Activated CD4-positive, alpha-beta T cell treated with anti-CD3 and anti-CD28 coated beads, Interleukin-2, amount 50 U/mL, for 24 hours (primary cell): ENCODE measurements at regions not wholly inside any gene's neighbourhood (a gene's known extent, or its start where the extent isn't known, plus 50 kb on each side); places are given as distances from the start of the nearest gene placed in this dataset.
"Not testable (repeated sequence)": the region's sequence is repeated elsewhere in the genome, so short reads cannot be mapped to it uniquely, and the experiment has no call there.

Experiments used
- DNase-seq, 2 donors: peaks; one replicate each; pipeline ENCODE4 v3.0.0-alpha.2; 2020; ENCODE audit warnings: low read depth in 1 of 2, low spot score in 1 of 2

DNA sequence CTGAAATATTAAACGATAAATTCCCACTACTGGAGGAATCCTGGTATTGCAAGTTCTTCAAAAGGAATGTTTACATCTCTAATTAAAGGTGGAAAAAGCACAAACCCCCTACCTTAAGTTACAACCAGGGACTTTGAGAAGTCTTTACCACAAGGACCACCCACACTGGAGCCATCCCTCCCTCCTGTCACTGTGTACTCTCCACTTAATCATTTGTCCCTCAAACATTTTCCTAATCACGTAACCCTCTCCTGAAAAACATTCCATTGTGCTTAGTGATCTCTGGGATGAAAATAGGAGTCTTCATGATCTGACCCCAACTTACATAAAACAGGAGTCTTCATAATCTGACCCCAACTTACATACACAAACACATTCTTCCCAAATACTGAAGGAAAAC, 85.7 kb downstream of the SUCLG1 start:
- no peak for DNase-seq

DNA sequence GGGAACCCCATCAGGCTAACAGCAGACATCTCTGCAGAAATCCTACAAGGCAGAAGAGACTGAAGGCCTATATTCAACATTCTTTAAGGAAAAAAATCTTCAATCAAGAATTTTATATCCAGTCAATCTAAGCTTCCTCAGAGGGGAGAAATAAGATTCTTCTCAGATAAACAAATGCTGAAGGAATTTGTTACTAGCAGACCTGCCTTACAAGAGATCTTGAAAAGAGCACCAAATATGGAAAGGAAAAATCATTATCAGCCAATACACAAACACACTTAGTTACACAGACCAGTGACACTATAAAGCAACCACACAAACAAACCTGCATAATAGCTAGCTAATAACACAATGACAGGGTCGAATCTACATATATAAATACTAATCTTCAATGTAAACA, 96.5 kb downstream of the SUCLG1 start:
- DNase-seq = no peak

DNA sequence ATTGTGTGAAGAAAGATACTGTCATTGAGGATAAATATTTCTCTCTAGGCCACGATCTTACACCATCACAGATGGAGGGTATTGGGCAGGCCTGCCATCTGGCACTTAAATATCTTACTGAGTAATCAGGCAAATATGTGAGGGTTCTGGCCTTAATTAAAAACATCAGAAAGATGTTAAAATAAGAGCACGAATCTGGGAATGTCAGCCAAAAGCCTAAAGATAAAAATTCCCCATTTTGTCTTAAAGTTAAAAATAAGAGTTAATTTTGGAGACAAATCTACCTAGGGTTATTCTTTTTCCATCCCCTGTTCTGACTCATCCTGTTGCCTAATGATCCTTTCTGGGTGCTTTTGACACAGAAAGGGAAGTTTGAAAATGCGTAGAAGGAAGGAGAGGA, 121.0 kb downstream of the SUCLG1 start:
- no peak for DNase-seq

DNA sequence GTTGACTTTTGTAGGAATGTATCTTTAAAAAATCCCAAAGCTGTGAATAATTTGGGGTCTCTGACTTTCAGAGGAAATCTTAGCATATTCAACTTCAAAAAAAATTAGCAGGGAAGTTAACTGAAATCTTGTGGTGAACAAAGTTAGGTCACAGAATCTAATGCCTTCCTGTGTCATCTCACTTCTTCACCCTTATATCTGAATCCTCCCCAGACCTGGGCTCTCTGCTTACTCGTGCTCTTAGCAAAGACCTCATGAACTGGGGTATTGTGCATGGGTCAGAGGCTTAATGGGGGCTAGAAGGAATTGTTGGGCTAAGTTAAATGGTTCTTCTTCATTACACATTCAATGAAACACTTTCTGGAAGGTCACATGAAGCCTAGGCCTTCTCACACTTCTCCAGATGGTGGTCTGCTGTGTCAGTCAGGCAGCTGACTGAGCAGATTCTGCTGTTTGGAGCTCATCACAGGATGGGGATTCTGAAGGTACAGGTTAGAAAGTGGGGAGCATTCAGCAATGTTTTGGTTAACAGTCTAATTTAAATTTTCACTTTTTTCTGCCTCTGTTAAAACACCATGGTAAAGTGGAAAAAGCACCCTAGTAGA, 131.3 kb downstream of the SUCLG1 start:
- DNase-seq = no peak

DNA sequence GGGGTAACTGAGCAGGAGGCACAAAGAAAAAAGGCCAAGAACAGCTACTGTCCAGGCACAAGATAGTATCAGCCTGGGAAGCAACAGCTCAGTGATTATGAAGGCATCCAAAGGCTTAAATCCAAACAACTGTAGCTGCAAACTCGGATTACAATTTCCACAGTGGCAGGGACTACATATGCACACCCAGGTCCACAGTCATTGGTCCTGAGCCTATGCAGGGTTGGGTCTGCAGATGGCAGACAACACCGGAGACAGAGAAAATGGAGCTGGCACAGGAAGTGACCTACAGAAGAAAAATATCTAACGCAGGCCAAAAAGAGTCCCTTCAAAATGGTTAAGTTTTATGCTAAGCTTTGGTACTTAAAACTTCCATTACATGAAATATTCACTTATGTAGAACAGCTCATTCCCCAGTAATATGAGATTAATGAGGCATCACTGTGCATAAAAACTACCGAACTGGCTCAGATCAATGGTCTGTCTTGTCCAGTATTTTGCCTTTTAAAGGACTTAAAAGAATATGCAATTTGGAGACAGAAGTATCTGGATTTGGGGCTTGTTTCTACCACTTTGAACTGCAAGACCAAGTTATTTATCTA, 132.1 kb downstream of the SUCLG1 start:
- DNase-seq = no peak

DNA sequence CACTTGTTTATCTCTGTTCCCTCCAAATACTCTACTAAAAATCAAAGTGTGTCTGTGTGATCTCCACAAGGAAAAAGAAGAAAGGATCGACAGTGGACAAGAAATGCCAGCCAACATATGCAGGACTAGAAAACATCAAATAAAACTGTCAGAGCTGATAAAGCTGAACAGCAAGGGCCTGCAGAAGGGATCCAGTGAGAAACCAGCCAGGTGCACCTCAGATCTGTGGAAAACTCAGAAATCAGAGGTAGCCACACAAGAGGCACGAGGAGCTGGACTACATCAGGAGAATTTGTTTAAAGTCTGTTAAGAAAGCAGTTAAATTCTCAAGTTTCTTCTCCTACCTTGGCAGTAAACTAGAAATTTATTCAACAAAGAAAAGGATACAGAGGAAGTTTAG, 135.2 kb downstream of the SUCLG1 start:
- no peak for DNase-seq

DNA sequence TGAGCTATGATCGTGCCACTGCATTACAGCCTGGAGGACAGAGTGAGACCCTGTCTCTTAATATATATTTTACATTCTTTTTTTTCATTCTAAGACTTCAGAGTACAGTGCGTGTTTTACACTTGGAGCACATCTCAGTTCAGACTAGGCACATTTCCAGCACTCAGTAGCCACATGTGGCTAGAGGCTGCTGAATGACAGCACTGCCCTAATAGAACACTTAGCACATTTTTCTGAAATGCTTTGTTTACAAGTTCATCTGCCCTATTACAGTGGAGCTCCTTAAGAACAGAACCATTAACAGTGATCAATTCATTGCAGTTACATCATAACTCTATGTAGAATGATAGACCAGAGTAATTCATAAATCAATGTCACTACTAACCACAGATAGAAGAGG, 138.1 kb downstream of the SUCLG1 start:
- no peak for DNase-seq

DNA sequence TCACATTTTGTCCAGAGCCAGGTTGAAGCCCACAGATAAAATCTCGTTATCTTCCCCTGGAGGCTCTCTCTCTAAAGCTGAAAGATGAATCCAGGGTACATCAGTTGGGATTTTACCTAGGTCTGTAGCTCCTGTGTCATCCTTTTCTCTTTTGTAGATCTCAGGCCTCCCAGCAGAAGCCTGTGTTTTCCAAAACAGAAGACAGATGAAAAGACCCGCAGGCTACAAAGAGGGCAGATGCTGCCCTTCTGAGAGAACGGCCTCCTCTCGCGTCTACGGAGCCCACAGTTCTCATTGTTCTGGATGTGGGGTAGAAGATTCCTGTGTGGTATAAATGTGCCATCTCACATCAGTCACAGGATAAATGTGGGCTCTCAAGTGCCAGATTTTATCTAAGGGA, 139.5 kb downstream of the SUCLG1 start:
- DNase-seq = no peak

DNA sequence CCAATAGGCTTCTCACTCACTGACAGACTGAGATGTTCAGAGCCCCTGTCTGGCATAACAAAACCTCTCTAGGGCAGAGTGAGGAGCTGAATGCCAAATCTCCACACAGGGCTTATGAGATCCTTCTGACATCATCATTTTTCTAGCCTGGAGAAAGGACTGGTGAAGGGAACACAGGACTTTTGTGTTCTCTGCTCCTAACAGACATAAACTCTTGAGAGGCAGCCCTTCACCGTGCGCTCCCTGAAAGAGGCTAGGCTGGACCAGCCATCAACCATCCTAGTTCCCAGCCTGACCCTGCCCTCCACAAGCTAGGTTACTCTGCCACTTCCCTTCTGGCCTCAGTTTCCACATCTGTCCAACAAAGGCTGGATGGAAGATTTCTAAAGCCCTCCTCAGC, 141.9 kb downstream of the SUCLG1 start:
- DNase-seq = no peak

DNA sequence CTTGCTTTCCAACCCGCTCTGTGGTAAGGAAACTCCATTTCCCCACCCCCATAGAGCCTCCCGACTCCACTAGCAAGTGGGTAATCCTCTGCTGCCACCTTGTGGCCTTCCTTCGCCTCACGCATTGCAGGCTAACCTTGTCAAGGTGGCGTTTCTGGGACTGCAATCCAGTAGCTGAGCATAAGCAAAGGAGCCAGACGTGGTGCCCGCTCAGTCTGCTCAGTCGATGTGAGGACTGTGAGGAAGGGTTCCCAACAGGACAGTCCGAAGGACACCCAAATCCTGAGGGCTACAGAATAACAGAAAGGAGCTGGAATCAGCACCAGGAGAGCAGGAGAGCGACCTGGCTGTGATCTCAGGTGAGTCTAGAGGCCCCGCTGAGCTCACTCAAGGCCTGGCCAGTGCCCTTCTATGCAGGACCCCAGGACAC, 144.2 kb downstream of the SUCLG1 start:
- peak; percentile 52 to 77 for DNase-seq

DNA sequence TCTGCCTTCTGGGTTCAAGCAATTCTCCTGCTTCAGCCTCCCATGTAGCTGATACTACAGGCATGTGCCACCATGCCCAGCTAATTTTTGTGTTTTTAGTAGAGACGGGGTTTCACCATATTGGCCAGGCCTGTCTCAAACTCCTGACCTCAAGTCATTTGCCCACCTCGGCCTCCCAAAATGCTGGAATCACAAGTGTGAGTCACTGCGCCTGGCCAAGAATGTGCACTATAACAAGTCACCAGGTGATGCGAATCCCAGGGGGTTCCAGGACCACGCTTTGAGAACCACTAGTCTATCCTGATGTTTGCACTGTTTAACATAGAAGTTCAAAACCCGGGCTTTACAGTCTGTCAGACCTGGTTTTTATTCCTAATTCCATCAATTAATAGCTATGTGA, 144.8 kb downstream of the SUCLG1 start:
- no peak for DNase-seq

DNA sequence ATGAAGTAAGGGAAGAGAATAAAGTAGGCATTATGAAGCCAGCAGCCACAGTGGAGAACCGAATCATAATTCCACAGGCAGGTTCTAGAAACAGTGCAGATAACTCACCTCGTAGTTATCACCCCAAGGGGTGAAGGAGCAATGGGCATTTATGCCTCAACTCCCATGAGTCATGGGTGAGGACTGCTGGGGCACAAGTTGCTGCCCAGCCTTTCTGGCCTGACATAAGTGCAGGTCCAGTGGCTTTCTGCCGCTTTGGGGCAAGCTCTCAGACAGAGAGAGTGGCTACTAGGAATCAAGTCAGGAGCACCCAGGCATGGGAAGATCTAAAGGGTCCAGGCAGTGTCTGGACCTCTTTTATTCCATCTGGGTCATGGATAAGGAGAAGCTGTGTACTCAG, 149.8 kb downstream of the SUCLG1 start:
- no peak for DNase-seq

DNA sequence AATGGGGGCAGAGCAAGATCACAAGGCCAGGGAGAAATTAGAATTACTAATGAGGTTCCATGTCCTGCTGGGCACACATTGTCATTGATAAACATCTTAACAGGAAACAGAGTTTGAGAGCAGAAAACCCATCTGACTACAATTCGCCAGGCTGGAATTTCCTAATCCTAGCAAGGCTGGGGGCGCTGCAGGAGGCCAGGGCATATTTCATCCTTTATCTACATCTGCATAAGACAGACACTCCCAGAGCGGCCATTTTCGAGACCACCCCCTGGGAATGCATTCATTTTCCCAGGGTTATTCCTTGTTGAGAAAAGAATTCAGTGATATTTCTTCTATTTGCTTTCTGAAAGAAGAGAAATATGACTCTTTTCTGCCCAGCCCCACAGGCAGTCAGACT, 152.7 kb downstream of the SUCLG1 start:
- DNase-seq = no peak

DNA sequence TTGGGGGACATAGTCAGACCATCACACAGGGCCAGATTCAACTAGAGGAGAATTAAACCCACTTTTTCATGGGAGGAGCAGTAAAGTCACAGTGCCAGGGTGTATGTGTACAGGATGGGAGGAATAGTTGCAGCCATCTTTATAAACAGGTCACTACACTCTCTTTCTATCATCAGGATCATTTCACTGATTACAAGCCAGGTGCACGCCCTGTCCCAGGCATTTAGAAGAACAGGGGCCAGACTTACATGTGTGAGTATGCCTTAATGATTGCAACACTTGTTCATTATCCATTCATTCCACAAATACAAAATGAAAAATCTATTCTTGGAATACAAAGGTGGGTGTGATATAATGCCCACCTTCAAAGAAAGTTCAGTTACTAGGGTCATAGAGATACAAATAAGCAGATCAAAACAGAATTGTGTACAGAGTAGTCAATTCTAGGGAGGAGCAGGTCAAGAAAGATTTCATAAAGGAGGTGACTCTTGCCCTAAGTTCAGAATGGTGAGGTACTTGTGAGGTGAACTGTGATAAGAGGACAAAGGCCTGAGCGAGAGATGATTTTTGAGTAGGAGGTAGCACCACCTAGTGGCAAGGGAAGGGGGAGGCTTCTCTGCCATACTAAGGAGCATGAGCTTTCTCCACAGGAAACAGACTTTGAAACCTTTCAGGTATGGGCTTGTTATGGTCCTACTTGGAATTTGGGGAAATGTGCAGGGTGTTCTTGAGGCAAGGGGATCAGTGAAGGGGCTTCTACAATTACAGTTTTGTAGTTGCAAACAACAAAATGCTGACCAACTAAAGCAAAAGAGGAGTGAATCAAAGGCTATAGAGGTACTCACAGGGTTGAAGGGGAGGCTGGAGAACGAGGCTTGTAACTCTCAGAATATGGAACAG, 156.3 kb downstream of the SUCLG1 start:
- peak in 1 of 2 donors; percentile 0 for DNase-seq

DNA sequence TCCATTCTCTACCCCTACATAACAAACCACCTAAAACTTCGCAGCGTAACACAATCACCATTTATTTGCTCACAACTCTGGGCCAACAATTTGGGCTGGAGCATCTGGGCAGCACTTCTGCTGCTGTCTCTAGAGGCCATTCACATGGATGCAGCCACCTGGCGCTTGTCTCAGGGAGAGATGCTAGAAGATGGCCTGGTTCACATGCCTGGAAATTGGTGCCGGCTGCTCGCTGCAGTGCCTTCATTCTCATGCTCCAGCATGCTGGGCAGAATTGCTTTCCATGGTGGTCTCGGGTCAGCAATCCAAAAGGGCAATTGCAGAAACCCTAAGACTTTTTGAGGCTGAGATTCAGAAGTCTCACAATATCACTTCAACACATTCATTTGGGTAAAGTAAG, 157.4 kb downstream of the SUCLG1 start:
- no peak for DNase-seq

DNA sequence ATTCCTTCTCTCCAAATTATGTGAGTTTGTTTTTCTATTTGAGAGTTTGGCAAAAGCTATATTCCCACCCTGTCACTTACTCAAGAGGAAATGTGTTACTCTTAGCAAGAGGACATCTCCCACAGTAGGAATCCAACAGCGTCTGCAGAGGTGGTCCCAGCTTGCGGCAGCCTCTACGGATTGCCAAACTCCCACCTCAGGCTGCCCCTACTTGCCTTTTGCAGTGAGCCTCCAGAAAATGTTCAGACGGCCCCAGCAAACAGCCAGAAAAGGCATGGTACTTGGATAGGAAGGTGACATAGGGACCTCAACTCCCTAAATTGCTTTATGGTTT, 158.4 kb downstream of the SUCLG1 start:
- DNase-seq = no peak

DNA sequence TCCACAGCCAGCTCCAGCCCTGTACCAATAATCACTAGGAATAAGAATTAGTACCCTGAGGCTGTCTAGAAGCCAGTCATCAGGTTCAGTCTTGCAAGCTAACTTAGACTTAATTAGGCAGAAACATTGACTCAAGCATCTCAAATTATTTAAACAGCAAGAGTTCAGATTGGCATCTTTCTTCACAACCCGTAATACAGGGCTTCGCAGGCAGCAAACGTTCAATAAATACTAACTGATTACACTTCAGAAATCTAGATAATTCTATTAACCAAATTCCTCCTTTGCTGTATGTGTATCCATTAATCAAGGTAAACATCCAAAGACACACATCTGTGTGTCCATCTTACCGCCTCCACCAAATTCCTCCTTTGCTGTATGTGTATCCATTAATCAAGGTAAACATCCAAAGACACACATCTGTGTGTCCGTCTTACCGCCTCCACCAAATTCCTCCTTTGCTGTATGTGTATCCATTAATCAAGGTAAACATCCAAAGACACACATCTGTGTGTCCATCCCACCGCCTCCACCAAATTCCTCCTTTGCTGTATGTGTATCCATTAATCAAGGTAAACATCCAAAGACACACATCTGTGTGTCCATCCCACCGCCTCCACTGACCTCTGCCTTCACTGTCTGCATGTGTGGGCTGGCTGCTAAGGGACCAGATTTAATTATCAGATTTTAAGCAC, 158.9 kb downstream of the SUCLG1 start:
- DNase-seq = not testable (repeated sequence)

DNA sequence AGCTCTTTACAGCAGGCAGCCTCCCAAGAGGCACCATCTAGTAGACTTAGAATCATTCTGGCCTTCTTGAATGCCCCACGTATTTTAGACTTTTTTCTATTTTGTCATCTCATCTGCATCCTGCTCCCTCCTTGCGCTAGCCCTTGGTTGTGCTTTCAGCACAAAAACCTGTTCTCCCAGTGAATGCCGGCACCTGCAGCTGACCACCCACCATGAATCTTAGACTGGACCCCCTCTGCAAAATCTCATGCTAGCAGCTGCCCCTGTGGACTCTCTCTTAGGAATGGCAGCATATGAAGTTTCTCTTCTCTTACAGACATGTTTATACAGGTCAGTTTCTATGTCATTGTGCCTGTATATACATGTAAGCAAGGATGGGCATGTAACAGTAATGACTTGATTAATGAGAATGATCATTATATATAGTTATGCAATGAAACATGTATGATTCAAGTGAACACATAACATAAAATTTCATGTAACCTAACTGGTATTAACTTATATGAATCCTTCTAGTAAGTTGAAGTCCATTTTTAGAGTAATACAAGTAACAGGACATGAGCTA, 159.8 kb downstream of the SUCLG1 start:
- no peak for DNase-seq

DNA sequence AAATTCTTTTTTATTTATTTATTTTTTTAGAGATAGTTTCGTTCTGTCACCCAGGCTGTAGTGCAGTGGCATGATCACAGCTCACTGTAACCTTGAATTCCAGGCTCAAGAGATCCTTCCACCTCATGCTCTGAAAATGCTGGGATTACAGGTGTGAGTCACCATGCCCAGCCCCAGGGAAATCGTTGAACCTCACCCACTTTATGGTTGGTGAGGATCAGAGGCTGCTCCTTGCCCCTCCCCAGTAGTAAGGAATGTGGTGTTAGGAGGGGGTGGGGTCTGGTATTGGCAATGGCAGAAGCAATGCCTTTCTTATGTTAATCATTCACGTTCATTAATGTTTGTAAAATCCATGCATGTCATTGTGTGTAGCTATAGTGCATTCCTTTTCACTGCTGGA, 161.9 kb downstream of the SUCLG1 start:
- no peak for DNase-seq

DNA sequence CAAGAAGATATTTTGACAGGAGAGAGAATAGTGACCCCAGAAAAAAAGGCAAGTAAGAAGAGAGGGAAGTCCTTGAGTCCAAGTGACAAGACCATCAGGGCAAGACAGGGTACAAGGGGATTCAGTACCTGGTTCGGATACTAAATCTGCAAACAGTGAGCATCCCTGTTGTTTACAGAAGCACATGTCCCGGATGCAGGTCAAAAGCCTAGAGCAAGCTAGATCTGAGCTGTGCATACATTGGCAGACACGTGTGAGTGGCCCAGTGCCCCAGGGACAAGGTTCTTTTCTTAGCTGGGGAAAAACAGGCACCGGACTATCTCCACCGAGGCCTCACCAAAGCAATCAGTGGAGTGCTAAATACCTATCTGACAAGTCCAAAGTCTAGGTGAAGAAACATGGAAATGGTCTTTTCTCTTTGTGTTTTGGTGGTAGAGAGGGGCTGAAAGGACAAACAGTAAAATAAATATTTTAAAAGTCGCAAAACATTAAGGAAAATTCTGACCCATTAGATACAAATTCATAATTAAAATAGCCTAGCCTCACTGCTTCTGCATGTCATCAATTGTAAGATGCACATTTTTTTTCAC, 165.2 kb downstream of the SUCLG1 start:
- no peak for DNase-seq

DNA sequence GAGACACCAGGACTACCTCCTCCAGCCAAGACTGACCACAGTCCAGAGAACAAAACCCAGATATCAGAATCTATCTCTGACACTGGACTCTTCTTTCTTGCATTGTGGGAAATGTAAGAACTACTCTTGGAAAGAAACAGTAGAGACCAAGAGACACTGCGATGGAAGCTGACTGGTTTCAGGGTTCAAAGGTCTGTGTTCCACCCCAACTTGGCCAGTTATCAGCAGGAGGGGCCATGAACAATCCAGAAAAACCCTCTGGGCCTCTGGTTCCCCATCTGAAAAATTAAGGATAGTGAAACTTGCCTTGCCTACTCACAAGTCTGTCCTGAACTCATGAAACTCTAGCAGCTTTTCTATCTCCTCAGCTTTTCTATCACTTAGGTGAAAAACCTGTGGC, 166.5 kb downstream of the SUCLG1 start:
- DNase-seq = no peak
